ENCODE measurements at regions not wholly inside any gene's neighbourhood (a gene's known extent, or its start where the extent isn't known, plus 50 kb on each side); places are given as distances from the start of the nearest gene placed in this dataset.

DNA sequence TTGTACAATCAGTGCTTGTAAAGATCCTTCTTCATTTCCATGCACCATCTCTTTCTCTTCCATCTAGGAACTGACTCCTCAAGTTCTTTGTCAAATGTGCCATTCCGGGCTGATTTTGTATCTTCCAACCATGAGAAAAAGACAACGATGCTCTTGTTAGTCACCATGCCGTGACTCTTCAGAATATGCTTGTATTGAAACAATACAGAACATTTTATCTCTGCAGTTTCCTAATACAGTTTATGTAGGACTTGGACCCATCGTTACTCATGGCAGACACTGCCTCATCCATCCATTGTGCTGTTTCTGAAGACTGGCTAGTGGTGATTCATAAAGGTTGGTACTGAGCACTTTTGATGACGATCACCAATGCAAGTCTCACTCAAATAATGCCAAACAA is 283.2 kb downstream of the KCNS3 start:
- TF ChIP-seq, protein P1, sequence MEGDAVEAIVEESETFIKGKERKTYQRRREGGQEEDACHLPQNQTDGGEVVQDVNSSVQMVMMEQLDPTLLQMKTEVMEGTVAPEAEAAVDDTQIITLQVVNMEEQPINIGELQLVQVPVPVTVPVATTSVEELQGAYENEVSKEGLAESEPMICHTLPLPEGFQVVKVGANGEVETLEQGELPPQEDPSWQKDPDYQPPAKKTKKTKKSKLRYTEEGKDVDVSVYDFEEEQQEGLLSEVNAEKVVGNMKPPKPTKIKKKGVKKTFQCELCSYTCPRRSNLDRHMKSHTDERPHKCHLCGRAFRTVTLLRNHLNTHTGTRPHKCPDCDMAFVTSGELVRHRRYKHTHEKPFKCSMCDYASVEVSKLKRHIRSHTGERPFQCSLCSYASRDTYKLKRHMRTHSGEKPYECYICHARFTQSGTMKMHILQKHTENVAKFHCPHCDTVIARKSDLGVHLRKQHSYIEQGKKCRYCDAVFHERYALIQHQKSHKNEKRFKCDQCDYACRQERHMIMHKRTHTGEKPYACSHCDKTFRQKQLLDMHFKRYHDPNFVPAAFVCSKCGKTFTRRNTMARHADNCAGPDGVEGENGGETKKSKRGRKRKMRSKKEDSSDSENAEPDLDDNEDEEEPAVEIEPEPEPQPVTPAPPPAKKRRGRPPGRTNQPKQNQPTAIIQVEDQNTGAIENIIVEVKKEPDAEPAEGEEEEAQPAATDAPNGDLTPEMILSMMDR (conservative IDR thresholded peaks at IDR 0.05 in 1 of 2, IDR thresholded peaks at IDR 0.05 in 1 of 2; ENCODE audit: extremely low read depth in 1 of 2, insufficient read depth in 1 of 2, low read depth in 1 of 2, low read length in 2 of 2): no peak
- no peak for TF ChIP-seq EZH2 (IDR thresholded peaks at IDR 0.05; ENCODE audit: borderline replicate concordance, low read length)
